Central memory CD4-positive, alpha-beta T cell (primary cell): ENCODE measurements at regions not wholly inside any gene's neighbourhood (a gene's known extent, or its start where the extent isn't known, plus 50 kb on each side); places are given as distances from the start of the nearest gene placed in this dataset.
"Not testable (repeated sequence)": the region's sequence is repeated elsewhere in the genome, so short reads cannot be mapped to it uniquely, and the experiment has no call there.

Experiments used
- DNase-seq: peaks from one replicate; pipeline ENCODE4 v3.0.0; 2022

GRCh38 chr1:120277428-120278258, 101.3 kb upstream of the SEC22B start:
- DNase-seq = not testable (repeated sequence)

- not testable (repeated sequence) for DNase-seq
These were observed 100.4 kb upstream of the SEC22B start for GRCh38 chr1:120276710-120277109.

- DNase-seq = not testable (repeated sequence)
These were observed 98.1 kb upstream of the SEC22B start for GRCh38 chr1:120274438-120274837.

- not testable (repeated sequence) for DNase-seq
These were observed 97.0 kb upstream of the SEC22B start for GRCh38 chr1:120273363-120273762.

- DNase-seq = not testable (repeated sequence)
These were observed 95.9 kb upstream of the SEC22B start for GRCh38 chr1:120272242-120272641.

GRCh38 chr1:120271561-120272221, 95.4 kb upstream of the SEC22B start:
- DNase-seq = not testable (repeated sequence)

- not testable (repeated sequence) for DNase-seq
These were observed 91.7 kb upstream of the SEC22B start for GRCh38 chr1:120267894-120268551.

- not testable (repeated sequence) for DNase-seq
These were observed 88.2 kb upstream of the SEC22B start for GRCh38 chr1:120264564-120264963.

- not testable (repeated sequence) for DNase-seq
These were observed 86.8 kb upstream of the SEC22B start for GRCh38 chr1:120262791-120263751.

GRCh38 chr1:120257778-120258105, 81.4 kb upstream of the SEC22B start:
- not testable (repeated sequence) for DNase-seq

GRCh38 chr1:120257064-120257777, 80.9 kb upstream of the SEC22B start:
- not testable (repeated sequence) for DNase-seq

- not testable (repeated sequence) for DNase-seq
These were observed 74.4 kb upstream of the SEC22B start for GRCh38 chr1:120250756-120251155.

- DNase-seq = not testable (repeated sequence)
These were observed 72.6 kb upstream of the SEC22B start for GRCh38 chr1:120248726-120249427.

- not testable (repeated sequence) for DNase-seq
These were observed 71.9 kb upstream of the SEC22B start for GRCh38 chr1:120248203-120248602.

- not testable (repeated sequence) for DNase-seq
These were observed 67.5 kb upstream of the SEC22B start for GRCh38 chr1:120243867-120244266.

GRCh38 chr1:120242582-120242981, 66.3 kb upstream of the SEC22B start:
- not testable (repeated sequence) for DNase-seq

GRCh38 chr1:120241868-120242267, 65.5 kb upstream of the SEC22B start:
- not testable (repeated sequence) for DNase-seq

GRCh38 chr1:120240181-120240580, 63.9 kb upstream of the SEC22B start:
- DNase-seq = not testable (repeated sequence)

GRCh38 chr1:120239351-120239750, 63.0 kb upstream of the SEC22B start:
- DNase-seq = not testable (repeated sequence)

- DNase-seq = not testable (repeated sequence)
These were observed 62.5 kb upstream of the SEC22B start for GRCh38 chr1:120238867-120239266.

GRCh38 chr1:120233661-120234018, 57.3 kb upstream of the SEC22B start:
- not testable (repeated sequence) for DNase-seq
